Sigmoid colon (tissue), 3 donors: ENCODE measurements at regions not wholly inside any gene's neighbourhood (a gene's known extent, or its start where the extent isn't known, plus 50 kb on each side); places are given as distances from the start of the nearest gene placed in this dataset.

Experiments used
- CTCF ChIP-seq, 4 experiments: fragments of 450-650 bp in 3 of 4; fragments of 200-600 bp in 1 of 4; IDR thresholded peaks; one replicate each; pipeline ENCODE4 v1.5.1; 2016 to 2019; ENCODE audit warnings: antibody characterized with exemption in 4 of 4, mild to moderate bottlenecking in 3 of 4, moderate library complexity in 2 of 4
- POLR2A ChIP-seq, 2 donors: fragments of 450-650 bp; IDR thresholded peaks; one replicate each; pipeline ENCODE4 v1.6.1; 2016; ENCODE audit warnings: antibody characterized with exemption in 2 of 2, mild to moderate bottlenecking in 2 of 2, moderate library complexity in 2 of 2

DNA sequence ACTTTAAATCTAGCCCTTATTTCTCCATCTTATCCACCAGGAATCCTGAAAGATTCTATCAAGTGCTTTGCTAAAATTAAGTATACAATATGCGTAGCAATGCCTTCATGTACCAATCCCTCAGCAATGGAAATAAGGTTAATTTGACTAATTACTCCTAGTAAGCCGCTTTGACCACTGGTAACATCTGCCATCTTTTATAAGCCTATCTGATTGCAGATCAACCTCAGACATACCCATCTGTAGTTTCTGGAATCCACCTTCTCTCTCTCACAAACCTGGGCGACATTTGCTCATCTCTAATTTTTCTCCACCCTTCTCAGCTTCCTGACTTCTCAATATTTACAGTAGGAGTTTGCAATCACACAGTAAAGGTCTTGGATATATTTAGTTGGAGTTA, 138.8 kb upstream of the CRHR1 start:
- no peak for TF ChIP-seq POLR2A (IDR thresholded peaks at IDR 0.05)
- no peak for TF ChIP-seq CTCF (IDR thresholded peaks at IDR 0.05)
